ENCODE measurements at regions not wholly inside any gene's neighbourhood (a gene's known extent, or its start where the extent isn't known, plus 50 kb on each side); places are given as distances from the start of the nearest gene placed in this dataset.

GRCh38 chr6:91782802-91783201 lies 1195.9 kb upstream of the MAP3K7 start:
- FAIRE-seq (no peak), DNase-seq (no peak), ATAC-seq (no peak)
- intact Hi-C loops (cut with DNase I) = no loop called here
- Histone ChIP-seq H3K27ac (no peak overlapping the region), H3K9me3 (no peaks in the 10 kb centered on the region), H3K4me3 (no peak overlapping the region), H3K4me1 (no peaks in the 10 kb centered on the region), H3K36me3 (no peaks in the 10 kb centered on the region), H3K27me3 (no peaks in the 10 kb centered on the region)
- 36 to 62% methylated on average over 2 of the region's 2 CpGs for WGBS, 2 donors
- no peak for TF ChIP-seq CTCF (IDR thresholded peaks at IDR 0.05)

- FAIRE-seq = no peak
- WGBS, 2 donors = 44 to 59% methylated on average over 3 of the region's 3 CpGs
- DNase-seq = peak in 2 of 6 donors; percentile 2 to 6
- no peaks in the 10 kb centered on the region for H3K9me3 ChIP-seq
- H3K36me3 ChIP-seq = no peaks in the 10 kb centered on the region
- no peak overlapping the region for H3K4me3 ChIP-seq
- H3K27ac ChIP-seq = no peak overlapping the region
- no peak for TF ChIP-seq CTCF (IDR thresholded peaks at IDR 0.05)
- ATAC-seq = no peak
- H3K4me1 ChIP-seq = no peaks in the 10 kb centered on the region
- intact Hi-C loops (cut with DNase I) = no loop called here
- H3K27me3 ChIP-seq = no peaks in the 10 kb centered on the region
Measured at GRCh38 chr6:91781946-91782345, 1195.1 kb upstream of the MAP3K7 start.

- no peaks in the 10 kb centered on the region for H3K9me3 ChIP-seq
- no peak for FAIRE-seq
- no peak overlapping the region for H3K4me3 ChIP-seq
- no peaks in the 10 kb centered on the region for H3K27me3 ChIP-seq
- no peak for TF ChIP-seq CTCF (IDR thresholded peaks at IDR 0.05)
- no peaks in the 10 kb centered on the region for H3K4me1 ChIP-seq
- H3K36me3 ChIP-seq = no peaks in the 10 kb centered on the region
- no peak for ATAC-seq
- intact Hi-C loops (cut with DNase I) = no loop called here
- no peak overlapping the region for H3K27ac ChIP-seq
- WGBS, 2 donors = 43 to 65% methylated on average over 2 of the region's 2 CpGs
- no peak for DNase-seq
Measured at GRCh38 chr6:91780270-91780669, 1193.4 kb upstream of the MAP3K7 start.

GRCh38 chr6:91761621-91762020 lies 1174.7 kb upstream of the MAP3K7 start:
- no peak for DNase-seq
- H3K4me1 ChIP-seq = no peaks in the 10 kb centered on the region
- no peaks in the 10 kb centered on the region for H3K9me3 ChIP-seq
- ATAC-seq = no peak
- H3K4me3 ChIP-seq = no peak overlapping the region
- intact Hi-C loops (cut with DNase I) = no loop called here
- no peaks in the 10 kb centered on the region for H3K36me3 ChIP-seq
- H3K27ac ChIP-seq = no peak overlapping the region
- 24 to 46% methylated on average over 1 of the region's 1 CpG for WGBS, 2 donors
- H3K27me3 ChIP-seq = no peaks in the 10 kb centered on the region
- no peak for FAIRE-seq
- TF ChIP-seq CTCF (IDR thresholded peaks at IDR 0.05) = no peak

GRCh38 chr6:91754691-91755090 lies 1167.8 kb upstream of the MAP3K7 start:
- no peaks in the 10 kb centered on the region for H3K36me3 ChIP-seq
- no peak for DNase-seq
- TF ChIP-seq CTCF (IDR thresholded peaks at IDR 0.05) = no peak
- no peaks in the 10 kb centered on the region for H3K9me3 ChIP-seq
- intact Hi-C loops (cut with DNase I) = no loop called here
- no peak overlapping the region for H3K4me3 ChIP-seq
- ATAC-seq = no peak
- H3K4me1 ChIP-seq = no peaks in the 10 kb centered on the region
- 25 to 33% methylated on average over 1 of the region's 1 CpG for WGBS, 2 donors
- no peak for FAIRE-seq
- H3K27ac ChIP-seq = no peak overlapping the region
- H3K27me3 ChIP-seq = no peaks in the 10 kb centered on the region
